H1 (cell line): ENCODE measurements at regions not wholly inside any gene's neighbourhood (a gene's known extent, or its start where the extent isn't known, plus 50 kb on each side); places are given as distances from the start of the nearest gene placed in this dataset.

Source experiments
- CTCF ChIA-PET: fragments of 300-600 bp; sonication (Branson Sonifier 250); formaldehyde crosslinking; loops from one replicate; lab custom pipeline; 2021; ENCODE audit not compliant: partially characterized antibody; lab: Charles Lee
- POLR2A ChIA-PET: fragments of 300-600 bp; sonication (Branson Sonifier 250); formaldehyde crosslinking; loops from one replicate; lab custom pipeline; 2021; ENCODE audit warnings: inconsistent platforms; ENCODE audit not compliant: partially characterized antibody; lab: Charles Lee
- DNase-seq, 2 experiments: peaks; one replicate each; pipeline versions ENCODE4 v3.0.0 to v3.0.0-alpha.2; 2010 to 2022; ENCODE audit warnings: low spot score in 2 of 2, low read depth in 1 of 2, mixed read lengths in 1 of 2
- FAIRE-seq: peaks from 2 replicates; lab custom pipeline; 2011; peaks lifted over from hg19 to GRCh38; lab: Jason Lieb, UNC
- H2AFZ ChIP-seq: 2 replicates; pipeline ENCODE4 v1.8.1; 2012; ENCODE audit warnings: low read length, inconsistent platforms
- H2AK5ac ChIP-seq: 2 replicates; pipeline ENCODE4 v1.6.1; 2013; ENCODE audit warnings: low read depth, low read length
- H2BK120ac ChIP-seq: replicated peaks from 2 replicates; pipeline ENCODE3; 2013; ENCODE audit warnings: low read depth, low read length, inconsistent platforms
- H2BK12ac ChIP-seq: 2 replicates; pipeline ENCODE4 v1.6.1; 2013; ENCODE audit warnings: low read depth, low read length
- H2BK15ac ChIP-seq: 2 replicates; pipeline ENCODE4 v1.6.1; 2013; ENCODE audit warnings: low read length
- H2BK20ac ChIP-seq: 2 replicates; pipeline ENCODE4 v1.6.1; 2013; ENCODE audit warnings: low read length
- H2BK5ac ChIP-seq: 2 replicates; pipeline ENCODE4 v1.6.1; 2013; ENCODE audit warnings: low read depth, low read length
- H3K14ac ChIP-seq: 2 replicates; pipeline ENCODE4 v1.6.1; 2013; ENCODE audit warnings: inconsistent platforms; ENCODE audit not compliant: insufficient read length
- H3K18ac ChIP-seq: 2 replicates; pipeline ENCODE4 v1.6.1; 2013; ENCODE audit warnings: low read length; ENCODE audit errors: extremely low read depth
- H3K23ac ChIP-seq: 2 replicates; pipeline ENCODE4 v1.6.1; 2013; ENCODE audit warnings: inconsistent platforms; ENCODE audit not compliant: insufficient read length
- H3K23me2 ChIP-seq: 2 replicates; pipeline ENCODE4 v1.6.1; 2013; ENCODE audit warnings: low read depth, low read length
- H3K27ac ChIP-seq: 2 replicates; pipeline ENCODE4 v1.6.1; 2011; ENCODE audit warnings: low read depth, low read length, inconsistent platforms
- H3K27me3 ChIP-seq, 4 experiments: replicated peaks in 1 of 4; 1 replicate in 1 of 4; 2 replicates in 3 of 4; pipeline versions ENCODE4 v1.6.1 to v1.8.1; 2011 to 2013; ENCODE audit warnings: low read length in 3 of 4, mild to moderate bottlenecking in 3 of 4, inconsistent platforms in 2 of 4, mixed read lengths in 2 of 4, moderate library complexity in 1 of 4; ENCODE audit not compliant: control insufficient read depth in 3 of 4, insufficient read depth in 3 of 4; ENCODE audit errors: extremely low read depth in 1 of 4
- H3K36me3 ChIP-seq, 4 experiments: 2 replicates each; pipeline versions ENCODE4 v1.6.1 to v1.8.1; 2011 to 2013; ENCODE audit warnings: mild to moderate bottlenecking in 4 of 4, low read length in 3 of 4, moderate library complexity in 2 of 4, control low read depth in 1 of 4, inconsistent platforms in 1 of 4; ENCODE audit not compliant: insufficient read depth in 4 of 4, control insufficient read depth in 2 of 4
- H3K4ac ChIP-seq: replicated peaks from 2 replicates; pipeline ENCODE3; 2013; ENCODE audit warnings: low read length, low read depth, mixed read lengths, inconsistent platforms; ENCODE audit not compliant: insufficient read length
- H3K4me1 ChIP-seq, 4 experiments: replicated peaks in 1 of 4; 1 replicate in 1 of 4; 2 replicates in 3 of 4; pipeline versions ENCODE4 v1.6.1 to v1.8.1; 2011 to 2013; ENCODE audit warnings: low read length in 3 of 4, inconsistent platforms in 2 of 4, mixed read lengths in 1 of 4; ENCODE audit not compliant: insufficient read depth in 4 of 4, control insufficient read depth in 3 of 4
- H3K4me2 ChIP-seq, 2 experiments: 2 replicates each; pipeline versions ENCODE4 v1.6.1 to v1.8.1; 2011 to 2013; ENCODE audit warnings: low read depth in 2 of 2, low read length in 2 of 2, control low read depth in 1 of 2, inconsistent platforms in 1 of 2, mild to moderate bottlenecking in 1 of 2; ENCODE audit not compliant: insufficient read depth in 1 of 2
- H3K4me3 ChIP-seq, 4 experiments: fragments of 200-600, 300-600 bp in 1 of 4; sonication (generic), shearing (Covaris generic), sonication (Bioruptor Twin) in 1 of 4; 2 replicates each; pipeline versions ENCODE4 v1.5.1 to v1.8.1; 2011 to 2016; ENCODE audit warnings: low read length in 4 of 4, low read depth in 3 of 4, control low read depth in 2 of 4, inconsistent platforms in 2 of 4, mild to moderate bottlenecking in 2 of 4, mixed read lengths in 1 of 4, moderate library complexity in 1 of 4; ENCODE audit not compliant: insufficient read depth in 2 of 4; ENCODE audit errors: extremely low read depth in 1 of 4
- H3K56ac ChIP-seq: replicated peaks from 2 replicates; pipeline ENCODE3; 2013; ENCODE audit warnings: low read depth, mild to moderate bottlenecking, mixed read lengths, low read length, inconsistent platforms; ENCODE audit not compliant: insufficient read length
- H3K79me1 ChIP-seq: 2 replicates; pipeline ENCODE4 v1.6.1; 2013; ENCODE audit warnings: low read depth, low read length, control low read depth
- H3K79me2 ChIP-seq, 2 experiments: 2 replicates each; pipeline versions ENCODE4 v1.6.1 to v1.8.1; 2012 to 2013; ENCODE audit warnings: low read length in 2 of 2, mild to moderate bottlenecking in 2 of 2, inconsistent platforms in 1 of 2; ENCODE audit not compliant: insufficient read depth in 2 of 2, control insufficient read depth in 1 of 2
- H3K9ac ChIP-seq, 4 experiments: replicated peaks in 1 of 4; 1 replicate in 1 of 4; 2 replicates in 3 of 4; pipeline versions ENCODE4 v1.6.1 to v1.8.1; 2011 to 2013; ENCODE audit warnings: low read depth in 3 of 4, low read length in 3 of 4, control low read depth in 2 of 4, mild to moderate bottlenecking in 2 of 4, moderate library complexity in 2 of 4, inconsistent platforms in 1 of 4; ENCODE audit errors: extremely low read depth in 1 of 4
- H3K9me3 ChIP-seq, 2 experiments: 2 replicates each; pipeline versions ENCODE4 v1.6.1 to v1.8.1; 2012 to 2013; ENCODE audit warnings: mild to moderate bottlenecking in 2 of 2, moderate library complexity in 2 of 2, control low read depth in 1 of 2, inconsistent platforms in 1 of 2, low read depth in 1 of 2, low read length in 1 of 2, mixed read lengths in 1 of 2; ENCODE audit not compliant: insufficient read depth in 2 of 2
- H4K20me1 ChIP-seq, 2 experiments: replicated peaks in 1 of 2; 2 replicates each; pipeline versions ENCODE3 to v1.8.1; 2011 to 2013; ENCODE audit warnings: inconsistent platforms in 2 of 2, low read length in 2 of 2, mild to moderate bottlenecking in 1 of 2; ENCODE audit not compliant: insufficient read depth in 2 of 2, control insufficient read depth in 1 of 2
- H4K5ac ChIP-seq: 2 replicates; pipeline ENCODE4 v1.6.1; 2013; ENCODE audit warnings: low read length, low read depth, mixed read lengths, inconsistent platforms; ENCODE audit not compliant: insufficient read length
- H4K8ac ChIP-seq: 2 replicates; pipeline ENCODE4 v1.8.0; 2013; ENCODE audit warnings: mild to moderate bottlenecking, moderate library complexity, low read length, inconsistent platforms; ENCODE audit not compliant: insufficient read depth; ENCODE audit errors: extremely low read depth
- H4K91ac ChIP-seq: replicated peaks from 2 replicates; pipeline ENCODE3; 2013; ENCODE audit warnings: low read length, mixed read lengths, inconsistent platforms; ENCODE audit not compliant: insufficient read length
- BRCA1 ChIP-seq: IDR thresholded peaks from 2 replicates; pipeline ENCODE4 v1.6.1; 2012; ENCODE audit warnings: low read depth, low read length, improper control_type of control experiment
- EP300 ChIP-seq, 2 experiments: IDR thresholded peaks; 1 replicate in 1 of 2; 2 replicates in 1 of 2; pipeline ENCODE4 v1.6.1; 2011 to 2012; ENCODE audit warnings: low read depth in 2 of 2, low read length in 2 of 2, mild to moderate bottlenecking in 2 of 2, borderline replicate concordance in 1 of 2, inconsistent platforms in 1 of 2, moderate library complexity in 1 of 2
- PHF8 ChIP-seq: fragments of 200-600 bp; sonication (generic); conservative IDR thresholded peaks from 2 replicates; pipeline ENCODE4 v1.7.1; 2012; ENCODE audit warnings: low read depth, mild to moderate bottlenecking, inconsistent platforms, low read length, moderate library complexity
- SIX5 ChIP-seq: IDR thresholded peaks from 2 replicates; pipeline ENCODE4 v1.6.1; 2011; ENCODE audit warnings: mild to moderate bottlenecking, low read depth, low read length
- WGBS, 2 experiments: shearing (Covaris generic) in 1 of 2; methylation state at CpG; one replicate each; pipeline versions ENCODE4 v1.1.6 to v1.1.7; 2013 to 2015; ENCODE audit warnings: low lambda C conversion rate in 2 of 2, mixed read lengths in 2 of 2, inconsistent platforms in 1 of 2, low coverage in 1 of 2, missing lambda C conversion rate in 1 of 2; ENCODE audit not compliant: insufficient replicate concordance in 2 of 2, insufficient coverage in 1 of 2, insufficient read length in 1 of 2; ENCODE audit errors: extremely low coverage in 1 of 2, missing lambda C conversion rate in 1 of 2; 5-methylcytosine and 5-hydroxymethylcytosine counted together
- TF ChIP-seq, protein P1 (sequence below), 3 experiments: IDR thresholded peaks; 1 replicate in 2 of 3; 2 replicates in 1 of 3; pipeline versions ENCODE4 v1.5.1 to v1.6.1; 2011; ENCODE audit warnings: low read length in 3 of 3, mild to moderate bottlenecking in 3 of 3, inconsistent platforms in 2 of 3, low read depth in 1 of 3, moderate library complexity in 1 of 3; ENCODE audit not compliant: insufficient read depth in 1 of 3; ENCODE audit errors: control extremely low read depth in 1 of 3

DNA sequence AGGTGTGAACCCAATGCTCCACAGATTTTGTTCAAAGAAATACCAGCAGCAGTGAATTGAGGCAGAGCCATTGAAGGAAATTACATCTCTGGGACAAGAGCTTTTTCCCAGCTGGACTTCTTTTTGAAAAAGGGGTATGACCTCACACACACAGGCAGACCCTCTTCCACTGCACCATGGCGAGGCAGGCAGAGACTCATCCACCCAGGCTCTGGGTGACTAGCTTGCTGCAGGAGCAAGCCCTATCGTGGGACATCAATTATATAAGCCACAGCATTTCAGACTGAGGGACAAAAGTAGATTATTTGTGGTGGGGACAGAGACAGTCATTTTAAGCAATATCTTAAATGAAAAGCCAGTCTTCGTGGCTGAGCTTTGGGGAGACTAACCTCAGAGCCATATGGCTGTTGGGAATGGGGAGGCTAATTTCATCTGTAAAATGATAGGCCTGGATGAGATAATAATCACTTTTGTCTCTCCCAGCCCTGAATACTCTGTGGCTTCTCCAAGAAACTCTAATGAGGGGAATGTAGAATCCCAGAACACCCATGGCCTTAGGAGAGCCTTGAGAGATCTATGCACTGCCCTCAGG lies 113.1 kb upstream of the TNC start:
- Histone ChIP-seq H3K36me3 (no peaks in the 10 kb centered on the region), H3K23me2 (no peaks in the 10 kb centered on the region), H3K27ac (no peak overlapping the region), H3K4ac (no peak overlapping the region), H3K9me3 (no peaks in the 10 kb centered on the region), H4K8ac (no peak overlapping the region), H3K79me1 (no peaks in the 10 kb centered on the region), H3K4me1 (no peaks in the 10 kb centered on the region), H3K9ac (no peak overlapping the region), H4K20me1 (no peaks in the 10 kb centered on the region), H2AFZ (no peak overlapping the region), H3K23ac (no peak overlapping the region), H2BK120ac (no peak overlapping the region), H2BK5ac (no peak overlapping the region), H2BK20ac (no peak overlapping the region), H2AK5ac (no peak overlapping the region), H3K14ac (no peak overlapping the region), H3K56ac (no peak overlapping the region), H3K4me2 (no peak overlapping the region), H3K18ac (no peak overlapping the region), H4K5ac (no peak overlapping the region), H4K91ac (no peak overlapping the region), H2BK15ac (no peak overlapping the region), H3K79me2 (no peaks in the 10 kb centered on the region), H3K27me3 (no peaks in the 10 kb centered on the region), H2BK12ac (no peak overlapping the region), H3K4me3 (no peak overlapping the region)
- DNase-seq (no peak), FAIRE-seq (no peak)
- ChIA-PET POLR2A (no interaction called here), CTCF (interaction anchor here (0.6 to 1.3 kb wide), 2 partner anchors 182 to 217 kb away, joined by 3 read pairs; no protein-coding TSS in a partner anchor)
- 84% methylated on average over 3 of the region's 3 CpGs; no CpG with 5 or more reads in 1 of the 2 experiments for WGBS, 2 experiments
- TF ChIP-seq SIX5 (no peak), BRCA1 (no peak), PHF8 (no peak), EP300 (IDR thresholded peaks at IDR 0.05; ENCODE audit: borderline replicate concordance in 1 of 2, low read depth in 2 of 2, low read length in 2 of 2) (no peak)
- TF ChIP-seq, protein P1, sequence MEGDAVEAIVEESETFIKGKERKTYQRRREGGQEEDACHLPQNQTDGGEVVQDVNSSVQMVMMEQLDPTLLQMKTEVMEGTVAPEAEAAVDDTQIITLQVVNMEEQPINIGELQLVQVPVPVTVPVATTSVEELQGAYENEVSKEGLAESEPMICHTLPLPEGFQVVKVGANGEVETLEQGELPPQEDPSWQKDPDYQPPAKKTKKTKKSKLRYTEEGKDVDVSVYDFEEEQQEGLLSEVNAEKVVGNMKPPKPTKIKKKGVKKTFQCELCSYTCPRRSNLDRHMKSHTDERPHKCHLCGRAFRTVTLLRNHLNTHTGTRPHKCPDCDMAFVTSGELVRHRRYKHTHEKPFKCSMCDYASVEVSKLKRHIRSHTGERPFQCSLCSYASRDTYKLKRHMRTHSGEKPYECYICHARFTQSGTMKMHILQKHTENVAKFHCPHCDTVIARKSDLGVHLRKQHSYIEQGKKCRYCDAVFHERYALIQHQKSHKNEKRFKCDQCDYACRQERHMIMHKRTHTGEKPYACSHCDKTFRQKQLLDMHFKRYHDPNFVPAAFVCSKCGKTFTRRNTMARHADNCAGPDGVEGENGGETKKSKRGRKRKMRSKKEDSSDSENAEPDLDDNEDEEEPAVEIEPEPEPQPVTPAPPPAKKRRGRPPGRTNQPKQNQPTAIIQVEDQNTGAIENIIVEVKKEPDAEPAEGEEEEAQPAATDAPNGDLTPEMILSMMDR (IDR thresholded peaks at IDR 0.05; ENCODE audit: control extremely low read depth in 1 of 3, insufficient read depth in 1 of 3, low read depth in 1 of 3, low read length in 3 of 3) = no peak
